ENCODE measurements at regions not wholly inside any gene's neighbourhood (a gene's known extent, or its start where the extent isn't known, plus 50 kb on each side); places are given as distances from the start of the nearest gene placed in this dataset.

GRCh38 chr7:68518060-68518459, 1080.2 kb upstream of the AUTS2 start:
- no peak for DNase-seq

GRCh38 chr7:68524126-68524525, 1074.1 kb upstream of the AUTS2 start:
- DNase-seq = no peak

- no peak for DNase-seq
Measured at GRCh38 chr7:68529221-68529620, 1069.1 kb upstream of the AUTS2 start.

- no peak for DNase-seq
Measured at GRCh38 chr7:68535266-68535665, 1063.0 kb upstream of the AUTS2 start.

- DNase-seq = no peak
Measured at GRCh38 chr7:68537051-68537773, 1061.1 kb upstream of the AUTS2 start.

GRCh38 chr7:68537774-68538071, 1060.6 kb upstream of the AUTS2 start:
- DNase-seq = no peak

- no peak for DNase-seq
Measured at GRCh38 chr7:68542831-68543230, 1055.4 kb upstream of the AUTS2 start.

GRCh38 chr7:68544851-68545250, 1053.4 kb upstream of the AUTS2 start:
- DNase-seq = no peak

GRCh38 chr7:68547181-68547580, 1051.1 kb upstream of the AUTS2 start:
- DNase-seq = no peak

- DNase-seq = no peak
Measured at GRCh38 chr7:68547799-68548198, 1050.5 kb upstream of the AUTS2 start.

- no peak for DNase-seq
Measured at GRCh38 chr7:68550027-68550426, 1048.2 kb upstream of the AUTS2 start.

GRCh38 chr7:68550635-68551034, 1047.6 kb upstream of the AUTS2 start:
- no peak for DNase-seq

- DNase-seq = no peak
Measured at GRCh38 chr7:68556537-68556936, 1041.7 kb upstream of the AUTS2 start.

GRCh38 chr7:68559518-68559917, 1038.8 kb upstream of the AUTS2 start:
- no peak for DNase-seq

GRCh38 chr7:68562323-68562899, 1035.9 kb upstream of the AUTS2 start:
- DNase-seq = no peak

GRCh38 chr7:68564306-68565135, 1033.8 kb upstream of the AUTS2 start:
- DNase-seq = no peak

GRCh38 chr7:68571286-68571685, 1027.0 kb upstream of the AUTS2 start:
- DNase-seq = no peak

- DNase-seq = no peak
Measured at GRCh38 chr7:68573271-68574005, 1024.8 kb upstream of the AUTS2 start.

- DNase-seq = no peak
Measured at GRCh38 chr7:68576366-68576765, 1021.9 kb upstream of the AUTS2 start.

- no peak for DNase-seq
Measured at GRCh38 chr7:68581417-68581816, 1016.9 kb upstream of the AUTS2 start.

GRCh38 chr7:68587599-68587998, 1010.7 kb upstream of the AUTS2 start:
- no peak for DNase-seq

GRCh38 chr7:68601826-68602225, 996.4 kb upstream of the AUTS2 start:
- no peak for DNase-seq

GRCh38 chr7:68604541-68604940, 993.7 kb upstream of the AUTS2 start:
- no peak for DNase-seq

GRCh38 chr7:68610701-68611100, 987.6 kb upstream of the AUTS2 start:
- no peak for DNase-seq
